ENCODE measurements at regions not wholly inside any gene's neighbourhood (a gene's known extent, or its start where the extent isn't known, plus 50 kb on each side); places are given as distances from the start of the nearest gene placed in this dataset.

DNA sequence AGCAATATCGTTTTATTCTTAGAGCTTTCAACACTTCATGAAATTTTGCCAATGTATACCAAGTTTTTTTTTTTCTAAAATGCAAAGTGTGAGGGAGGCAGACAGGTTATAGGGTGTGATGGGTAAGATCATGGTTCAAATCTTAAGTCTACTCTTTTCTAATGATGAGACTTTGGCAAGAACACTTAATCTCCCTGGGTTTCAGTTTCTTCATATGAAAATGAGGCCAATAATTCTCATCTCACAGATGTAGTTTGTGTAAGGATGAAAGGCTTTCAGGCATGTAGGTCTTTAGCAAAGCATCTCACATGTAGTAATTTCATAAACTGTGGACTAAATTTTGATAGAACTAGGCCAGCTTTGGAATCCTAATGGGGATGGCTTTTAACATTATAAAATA is 457.1 kb downstream of the QKI start:
- no peak overlapping the region for H3K9ac ChIP-seq (ENCODE audit: insufficient read depth in 1 of 2, low read depth in 2 of 2, low read length in 2 of 2)
- no peaks in the 10 kb centered on the region for H3K9me3 ChIP-seq (replicated peaks; ENCODE audit: control insufficient read depth, insufficient read depth, low read depth, low read length)
- CTCF ChIA-PET (ENCODE audit: low intra/inter-chr PET ratio): no interaction called here
- no peak overlapping the region for H2AFZ ChIP-seq (ENCODE audit: low read depth, low read length)
- peaks cover 5 to 7% of the 10 kb centered on the region in 2 experiments; a peak in 4 of 5 replicates for H3K4me1 ChIP-seq (replicated peaks in 1 of 2; ENCODE audit: control insufficient read depth in 2 of 2, insufficient read depth in 2 of 2, low read length in 2 of 2)
- no peak for FAIRE-seq
- no peak overlapping the region for H3K27ac ChIP-seq (ENCODE audit: extremely low read depth, low read depth, low read length)
- H3K4me2 ChIP-seq (ENCODE audit: insufficient read depth, low read length): no peak overlapping the region
- POLR2A ChIA-PET: interaction anchor here (0.8 kb wide), 1 partner anchor 1497 kb away, joined by 5 read pairs; no protein-coding TSS in a partner anchor
- WGBS (ENCODE audit: insufficient coverage, low coverage, missing lambda C conversion rate): 0% methylated on average over 1 of the region's 1 CpG
- peaks cover 4% of the 10 kb centered on the region for H3K9me1 ChIP-seq (ENCODE audit: control insufficient read depth, insufficient read depth, low read length)
- no peaks in the 10 kb centered on the region for H4K20me1 ChIP-seq (replicated peaks; ENCODE audit: control insufficient read depth, insufficient read depth, low read length)
- no peak overlapping the region for H3K4me3 ChIP-seq
- no peaks in the 10 kb centered on the region for H3K36me3 ChIP-seq (ENCODE audit: control insufficient read depth, insufficient read depth, low read length)
- in situ Hi-C loops (cut with MboI) (no loop called here), intact Hi-C loops (cut with micrococcal nuclease) (no loop called here)
- no peak for DNase-seq (ENCODE audit: extremely low read depth in 1 of 4, low spot score in 3 of 4)
- no peak for ATAC-seq
- H3K27me3 ChIP-seq (ENCODE audit: control insufficient read depth in 2 of 2, insufficient read depth in 2 of 2, low read length in 2 of 2): peaks cover 4 to 38% of the 10 kb centered on the region in 2 experiments; a peak in 4 of 5 replicates
- BruUV-seq (replicated peaks): no TSS peak
- H3K79me2 ChIP-seq (ENCODE audit: control insufficient read depth, insufficient read depth, low read length): no peaks in the 10 kb centered on the region
- TF ChIP-seq, protein P1, sequence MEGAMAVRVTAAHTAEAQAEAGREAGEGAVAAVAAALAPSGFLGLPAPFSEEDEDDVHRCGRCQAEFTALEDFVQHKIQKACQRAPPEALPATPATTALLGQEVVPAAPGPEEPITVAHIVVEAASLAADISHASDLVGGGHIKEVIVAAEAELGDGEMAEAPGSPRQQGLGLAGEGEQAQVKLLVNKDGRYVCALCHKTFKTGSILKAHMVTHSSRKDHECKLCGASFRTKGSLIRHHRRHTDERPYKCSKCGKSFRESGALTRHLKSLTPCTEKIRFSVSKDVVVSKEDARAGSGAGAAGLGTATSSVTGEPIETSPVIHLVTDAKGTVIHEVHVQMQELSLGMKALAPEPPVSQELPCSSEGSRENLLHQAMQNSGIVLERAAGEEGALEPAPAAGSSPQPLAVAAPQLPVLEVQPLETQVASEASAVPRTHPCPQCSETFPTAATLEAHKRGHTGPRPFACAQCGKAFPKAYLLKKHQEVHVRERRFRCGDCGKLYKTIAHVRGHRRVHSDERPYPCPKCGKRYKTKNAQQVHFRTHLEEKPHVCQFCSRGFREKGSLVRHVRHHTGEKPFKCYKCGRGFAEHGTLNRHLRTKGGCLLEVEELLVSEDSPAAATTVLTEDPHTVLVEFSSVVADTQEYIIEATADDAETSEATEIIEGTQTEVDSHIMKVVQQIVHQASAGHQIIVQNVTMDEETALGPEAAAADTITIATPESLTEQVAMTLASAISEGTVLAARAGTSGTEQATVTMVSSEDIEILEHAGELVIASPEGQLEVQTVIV (CRISPR knock-in tag; IDR thresholded peaks at IDR 0.05; ENCODE audit: borderline replicate concordance): no peak
- TF ChIP-seq ILK (tag; IDR thresholded peaks at IDR 0.05; ENCODE audit: borderline replicate concordance, low read depth) (no peak), KLF6 (CRISPR knock-in tag; IDR thresholded peaks at IDR 0.05; ENCODE audit: borderline replicate concordance) (no peak), TAF7 (tag; IDR thresholded peaks at IDR 0.05) (no peak), NFIC (IDR thresholded peaks at IDR 0.05) (no peak), LCOR (CRISPR knock-in tag; IDR thresholded peaks at IDR 0.05) (no peak), OTX1 (CRISPR knock-in tag; IDR thresholded peaks at IDR 0.05) (no peak), ZNF589 (CRISPR knock-in tag; IDR thresholded peaks at IDR 0.05; ENCODE audit: low read depth) (no peak), RFX5 (IDR thresholded peaks at IDR 0.05; ENCODE audit: low read depth, low read length) (no peak), COPS2 (conservative IDR thresholded peaks at IDR 0.05) (no peak), NCOR1 (IDR thresholded peaks at IDR 0.05) (no peak), ZNF23 (CRISPR knock-in tag; IDR thresholded peaks at IDR 0.05) (no peak), ZNF143 (CRISPR knock-in tag; IDR thresholded peaks at IDR 0.05) (no peak)
- TF ChIP-seq, protein P2, sequence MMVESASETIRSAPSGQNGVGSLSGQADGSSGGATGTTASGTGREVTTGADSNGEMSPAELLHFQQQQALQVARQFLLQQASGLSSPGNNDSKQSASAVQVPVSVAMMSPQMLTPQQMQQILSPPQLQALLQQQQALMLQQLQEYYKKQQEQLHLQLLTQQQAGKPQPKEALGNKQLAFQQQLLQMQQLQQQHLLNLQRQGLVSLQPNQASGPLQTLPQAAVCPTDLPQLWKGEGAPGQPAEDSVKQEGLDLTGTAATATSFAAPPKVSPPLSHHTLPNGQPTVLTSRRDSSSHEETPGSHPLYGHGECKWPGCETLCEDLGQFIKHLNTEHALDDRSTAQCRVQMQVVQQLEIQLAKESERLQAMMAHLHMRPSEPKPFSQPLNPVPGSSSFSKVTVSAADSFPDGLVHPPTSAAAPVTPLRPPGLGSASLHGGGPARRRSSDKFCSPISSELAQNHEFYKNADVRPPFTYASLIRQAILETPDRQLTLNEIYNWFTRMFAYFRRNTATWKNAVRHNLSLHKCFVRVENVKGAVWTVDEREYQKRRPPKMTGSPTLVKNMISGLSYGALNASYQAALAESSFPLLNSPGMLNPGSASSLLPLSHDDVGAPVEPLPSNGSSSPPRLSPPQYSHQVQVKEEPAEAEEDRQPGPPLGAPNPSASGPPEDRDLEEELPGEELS (CRISPR knock-in tag; IDR thresholded peaks at IDR 0.05; ENCODE audit: borderline replicate concordance): no peak
- TF ChIP-seq, protein P3, sequence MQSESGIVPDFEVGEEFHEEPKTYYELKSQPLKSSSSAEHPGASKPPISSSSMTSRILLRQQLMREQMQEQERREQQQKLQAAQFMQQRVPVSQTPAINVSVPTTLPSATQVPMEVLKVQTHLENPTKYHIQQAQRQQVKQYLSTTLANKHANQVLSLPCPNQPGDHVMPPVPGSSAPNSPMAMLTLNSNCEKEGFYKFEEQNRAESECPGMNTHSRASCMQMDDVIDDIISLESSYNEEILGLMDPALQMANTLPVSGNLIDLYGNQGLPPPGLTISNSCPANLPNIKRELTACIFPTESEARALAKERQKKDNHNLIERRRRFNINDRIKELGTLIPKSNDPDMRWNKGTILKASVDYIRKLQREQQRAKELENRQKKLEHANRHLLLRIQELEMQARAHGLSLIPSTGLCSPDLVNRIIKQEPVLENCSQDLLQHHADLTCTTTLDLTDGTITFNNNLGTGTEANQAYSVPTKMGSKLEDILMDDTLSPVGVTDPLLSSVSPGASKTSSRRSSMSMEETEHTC (IDR thresholded peaks at IDR 0.05): no peak
- TF ChIP-seq, protein P4, sequence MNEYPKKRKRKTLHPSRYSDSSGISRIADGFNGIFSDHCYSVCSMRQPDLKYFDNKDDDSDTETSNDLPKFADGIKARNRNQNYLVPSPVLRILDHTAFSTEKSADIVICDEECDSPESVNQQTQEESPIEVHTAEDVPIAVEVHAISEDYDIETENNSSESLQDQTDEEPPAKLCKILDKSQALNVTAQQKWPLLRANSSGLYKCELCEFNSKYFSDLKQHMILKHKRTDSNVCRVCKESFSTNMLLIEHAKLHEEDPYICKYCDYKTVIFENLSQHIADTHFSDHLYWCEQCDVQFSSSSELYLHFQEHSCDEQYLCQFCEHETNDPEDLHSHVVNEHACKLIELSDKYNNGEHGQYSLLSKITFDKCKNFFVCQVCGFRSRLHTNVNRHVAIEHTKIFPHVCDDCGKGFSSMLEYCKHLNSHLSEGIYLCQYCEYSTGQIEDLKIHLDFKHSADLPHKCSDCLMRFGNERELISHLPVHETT (CRISPR knock-in tag; conservative IDR thresholded peaks at IDR 0.05 in 1 of 2, IDR thresholded peaks at IDR 0.05 in 1 of 2): no peak

Measured in K562 (cell line).